CD14-positive monocyte (primary cell): ENCODE measurements at regions not wholly inside any gene's neighbourhood (a gene's known extent, or its start where the extent isn't known, plus 50 kb on each side); places are given as distances from the start of the nearest gene placed in this dataset.
A peak's percentile ranks its signal among the peaks of the same experiment; 100 is the strongest.

Experiments
- DNase-seq, 3 donors: peaks; one replicate each; pipeline ENCODE4 v3.0.0-alpha.2; 2011 to 2022
- H2AFZ ChIP-seq: 2 replicates; pipeline ENCODE4 v1.6.0; 2012; ENCODE audit warnings: mild to moderate bottlenecking, low read depth, low read length, inconsistent platforms; ENCODE audit not compliant: insufficient read depth, poor library complexity, severe bottlenecking
- H3K27ac ChIP-seq, 2 donors: 1 replicate in 1 of 2; 2 replicates in 1 of 2; pipeline ENCODE4 v1.5.1; 2012 to 2013; ENCODE audit warnings: low read length in 2 of 2, control low read depth in 1 of 2, inconsistent platforms in 1 of 2, low read depth in 1 of 2, mild to moderate bottlenecking in 1 of 2
- H3K27me3 ChIP-seq, 2 donors: one replicate each; pipeline versions ENCODE4 v1.6.0 to v1.6.1; 2011 to 2013; ENCODE audit warnings: low read length in 2 of 2; ENCODE audit not compliant: control insufficient read depth in 2 of 2, insufficient read depth in 2 of 2
- H3K36me3 ChIP-seq, 2 donors: replicated peaks in 1 of 2; 1 replicate in 1 of 2; 2 replicates in 1 of 2; pipeline versions ENCODE4 v1.5.1 to v1.6.1; 2012 to 2013; ENCODE audit warnings: low read length in 2 of 2, control low read depth in 1 of 2, inconsistent platforms in 1 of 2, mild to moderate bottlenecking in 1 of 2; ENCODE audit not compliant: insufficient read depth in 2 of 2, control insufficient read depth in 1 of 2
- H3K4me1 ChIP-seq, 2 donors: 1 replicate in 1 of 2; 2 replicates in 1 of 2; pipeline versions ENCODE4 v1.5.1 to v1.6.1; 2012 to 2013; ENCODE audit warnings: low read length in 2 of 2, control low read depth in 1 of 2, inconsistent platforms in 1 of 2, mild to moderate bottlenecking in 1 of 2, moderate library complexity in 1 of 2; ENCODE audit not compliant: insufficient read depth in 2 of 2, control insufficient read depth in 1 of 2
- H3K4me2 ChIP-seq: replicated peaks from 2 replicates; pipeline ENCODE3; 2012; ENCODE audit warnings: low read length, moderate library complexity, mild to moderate bottlenecking; ENCODE audit not compliant: poor library complexity, severe bottlenecking; ENCODE audit errors: extremely low read depth
- H3K4me3 ChIP-seq, 3 experiments: fragments of 200-600 bp in 1 of 3; sonication (generic) in 1 of 3; replicated peaks in 1 of 3; 1 replicate in 2 of 3; 2 replicates in 1 of 3; pipeline ENCODE4 v1.5.1; 2011 to 2013; ENCODE audit warnings: low read length in 3 of 3, mild to moderate bottlenecking in 3 of 3, control low read depth in 2 of 3, low read depth in 2 of 3, inconsistent platforms in 1 of 3, moderate library complexity in 1 of 3
- H3K79me2 ChIP-seq: 2 replicates; pipeline ENCODE4 v1.6.0; 2012; ENCODE audit warnings: mild to moderate bottlenecking, control low read depth, inconsistent platforms, low read length, moderate library complexity; ENCODE audit not compliant: insufficient read depth
- H3K9ac ChIP-seq: 2 replicates; pipeline ENCODE4 v1.6.0; 2017; ENCODE audit warnings: low read length, mild to moderate bottlenecking; ENCODE audit not compliant: insufficient read depth, poor library complexity, severe bottlenecking
- H3K9me3 ChIP-seq, 2 donors: replicated peaks in 1 of 2; 1 replicate in 1 of 2; 2 replicates in 1 of 2; pipeline versions ENCODE4 v1.5.1 to v1.6.1; 2012 to 2013; ENCODE audit warnings: low read length in 2 of 2, control low read depth in 1 of 2; ENCODE audit not compliant: control insufficient read depth in 1 of 2, insufficient read depth in 1 of 2
- H4K20me1 ChIP-seq: 2 replicates; pipeline ENCODE4 v1.6.0; 2012; ENCODE audit warnings: mild to moderate bottlenecking, low read length, control low read depth, moderate library complexity; ENCODE audit not compliant: insufficient read depth
- H3K27ac Mint-ChIP-seq, 7 donors: one replicate each; pipeline ENCODE4 v1.8.0; 2020; ENCODE audit warnings: mild to moderate bottlenecking in 7 of 7, mixed read lengths in 7 of 7, moderate library complexity in 6 of 7, inconsistent platforms in 2 of 7
- H3K27me3 Mint-ChIP-seq, 3 donors: one replicate each; pipeline ENCODE4 v1.8.0; 2021 to 2022; ENCODE audit warnings: low read depth in 3 of 3, mild to moderate bottlenecking in 3 of 3, mixed read lengths in 3 of 3, moderate library complexity in 3 of 3, inconsistent platforms in 1 of 3
- H3K36me3 Mint-ChIP-seq, 2 donors: one replicate each; pipeline ENCODE4 v1.8.0; 2020; ENCODE audit warnings: mixed read lengths in 2 of 2, inconsistent platforms in 1 of 2, mild to moderate bottlenecking in 1 of 2
- H3K4me1 Mint-ChIP-seq: one replicate; pipeline ENCODE4 v1.8.0; 2020; ENCODE audit warnings: mild to moderate bottlenecking, mixed read lengths
- H3K4me3 Mint-ChIP-seq, 2 donors: one replicate each; pipeline ENCODE4 v1.8.0; 2020; ENCODE audit warnings: mild to moderate bottlenecking in 2 of 2, mixed read lengths in 2 of 2, moderate library complexity in 1 of 2
- H3K9me3 Mint-ChIP-seq, 7 donors: one replicate each; pipeline ENCODE4 v1.8.0; 2020 to 2022; ENCODE audit warnings: mixed read lengths in 7 of 7, mild to moderate bottlenecking in 6 of 7, moderate library complexity in 6 of 7, inconsistent platforms in 2 of 7
- WGBS: methylation state at CpG from one replicate; pipeline ENCODE4 v1.1.5; 2013; ENCODE audit warnings: missing lambda C conversion rate; ENCODE audit not compliant: insufficient coverage; 5-methylcytosine and 5-hydroxymethylcytosine counted together
- intact Hi-C, 2 donors: fragments of 100-400 bp; cut with micrococcal nuclease; formaldehyde crosslinking; loops; one replicate each; pipeline versions ENCODE4 v1.15.0 to v1.15.1; 2023
- TF ChIP-seq, protein P1 (sequence below): fragments of 200-600 bp; IDR thresholded peaks from one replicate; pipeline ENCODE4 v1.8.0; 2022; ENCODE audit warnings: antibody characterized with exemption, mild to moderate bottlenecking

DNA sequence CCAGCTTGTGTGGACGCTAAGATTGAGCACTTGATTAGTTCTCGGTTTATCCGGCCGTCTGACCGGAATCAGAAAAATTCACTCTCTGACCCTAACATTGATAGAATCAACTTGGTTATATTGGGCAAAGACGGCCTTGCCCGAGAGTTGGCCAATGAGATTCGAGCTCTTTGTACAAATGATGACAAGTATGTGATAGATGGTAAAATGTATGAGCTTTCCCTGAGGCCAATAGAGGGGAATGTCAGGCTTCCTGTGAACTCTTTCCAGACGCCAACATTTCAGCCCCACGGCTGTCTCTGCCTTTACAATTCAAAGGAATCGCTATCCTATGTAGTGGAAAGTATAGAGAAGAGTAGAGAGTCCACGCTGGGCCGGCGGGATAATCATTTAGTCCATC, 59.6 kb downstream of the ARHGAP35 start:
- Histone ChIP-seq H3K9me3 (no peaks in the 10 kb centered on the region), H3K4me2 (no peak overlapping the region), H3K4me3 (no peak overlapping the region), H3K27ac (no peak overlapping the region), H3K4me1 (peaks cover 13 to 15% of the 10 kb centered on the region in 2 donors), H3K79me2 (peaks cover 42% of the 10 kb centered on the region), H4K20me1 (peaks cover 53% of the 10 kb centered on the region), H2AFZ (no peak overlapping the region), H3K9ac (no peak overlapping the region), H3K27me3 (no peaks in the 10 kb centered on the region), H3K36me3 (peaks cover 38 to 46% of the 10 kb centered on the region in 2 donors)
- H3K4me3 Mint-ChIP-seq, result no peak overlapping the region
- WGBS, result 92% methylated on average over 5 of the region's 14 CpGs
- H3K27ac Mint-ChIP-seq, result peak overlapping the region in 1 of 7 donors; percentile 27
- H3K36me3 Mint-ChIP-seq, result peaks cover 45 to 61% of the 10 kb centered on the region in 2 donors
- H3K4me1 Mint-ChIP-seq, result peaks cover 25% of the 10 kb centered on the region
- H3K27me3 Mint-ChIP-seq, result peaks cover 0 to 2% (median 0%) of the 10 kb centered on the region in 3 donors
- intact Hi-C loops, result no loop called here
- H3K9me3 Mint-ChIP-seq, result no peaks in the 10 kb centered on the region
- no peak for DNase-seq
- TF ChIP-seq, protein P1, sequence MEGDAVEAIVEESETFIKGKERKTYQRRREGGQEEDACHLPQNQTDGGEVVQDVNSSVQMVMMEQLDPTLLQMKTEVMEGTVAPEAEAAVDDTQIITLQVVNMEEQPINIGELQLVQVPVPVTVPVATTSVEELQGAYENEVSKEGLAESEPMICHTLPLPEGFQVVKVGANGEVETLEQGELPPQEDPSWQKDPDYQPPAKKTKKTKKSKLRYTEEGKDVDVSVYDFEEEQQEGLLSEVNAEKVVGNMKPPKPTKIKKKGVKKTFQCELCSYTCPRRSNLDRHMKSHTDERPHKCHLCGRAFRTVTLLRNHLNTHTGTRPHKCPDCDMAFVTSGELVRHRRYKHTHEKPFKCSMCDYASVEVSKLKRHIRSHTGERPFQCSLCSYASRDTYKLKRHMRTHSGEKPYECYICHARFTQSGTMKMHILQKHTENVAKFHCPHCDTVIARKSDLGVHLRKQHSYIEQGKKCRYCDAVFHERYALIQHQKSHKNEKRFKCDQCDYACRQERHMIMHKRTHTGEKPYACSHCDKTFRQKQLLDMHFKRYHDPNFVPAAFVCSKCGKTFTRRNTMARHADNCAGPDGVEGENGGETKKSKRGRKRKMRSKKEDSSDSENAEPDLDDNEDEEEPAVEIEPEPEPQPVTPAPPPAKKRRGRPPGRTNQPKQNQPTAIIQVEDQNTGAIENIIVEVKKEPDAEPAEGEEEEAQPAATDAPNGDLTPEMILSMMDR, result no peak

DNA sequence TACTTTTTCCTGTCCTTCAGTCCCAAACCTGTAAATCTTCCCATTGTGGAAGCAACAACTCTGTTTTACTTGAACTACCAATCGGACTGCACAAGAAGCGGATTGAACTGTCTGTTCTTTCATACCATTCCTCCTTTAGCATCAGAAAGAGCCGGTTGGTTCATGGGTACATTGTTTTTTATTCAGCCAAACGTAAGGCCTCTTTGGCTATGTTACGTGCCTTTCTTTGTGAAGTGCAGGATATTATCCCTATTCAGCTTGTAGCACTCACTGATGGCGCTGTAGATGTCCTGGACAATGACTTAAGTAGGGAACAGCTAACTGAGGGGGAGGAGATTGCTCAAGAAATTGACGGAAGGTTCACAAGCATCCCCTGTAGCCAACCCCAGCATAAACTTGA, 60.3 kb downstream of the ARHGAP35 start:
- TF ChIP-seq, protein P1, result no peak
- no peaks in the 10 kb centered on the region for H3K9me3 Mint-ChIP-seq

More for the DNA sequence above, 60.3 kb downstream of the ARHGAP35 start:
- Histone ChIP-seq H3K9ac (no peak overlapping the region), H3K36me3 (peaks cover 38 to 53% of the 10 kb centered on the region in 2 donors), H3K79me2 (peaks cover 38% of the 10 kb centered on the region), H3K27ac (no peak overlapping the region), H3K4me2 (no peak overlapping the region), H3K4me1 (peaks cover 13 to 15% of the 10 kb centered on the region in 2 donors), H4K20me1 (peaks cover 51% of the 10 kb centered on the region), H3K4me3 (no peak overlapping the region), H2AFZ (no peak overlapping the region), H3K9me3 (no peaks in the 10 kb centered on the region), H3K27me3 (no peaks in the 10 kb centered on the region)
- no peak for DNase-seq
- no peak overlapping the region for H3K4me3 Mint-ChIP-seq
- H3K36me3 Mint-ChIP-seq, result peaks cover 47 to 65% of the 10 kb centered on the region in 2 donors
- WGBS, result 100% methylated on average over 5 of the region's 7 CpGs
- H3K27ac Mint-ChIP-seq, result no peak overlapping the region
- peaks cover 0 to 2% (median 0%) of the 10 kb centered on the region in 3 donors for H3K27me3 Mint-ChIP-seq
- intact Hi-C loops, result no loop called here
- H3K4me1 Mint-ChIP-seq, result peaks cover 22% of the 10 kb centered on the region
